WTC11 (cell line): ENCODE measurements at regions not wholly inside any gene's neighbourhood (a gene's known extent, or its start where the extent isn't known, plus 50 kb on each side); places are given as distances from the start of the nearest gene placed in this dataset.

Experiments used
- ATAC-seq: fragments of 200-7000 bp; cut with Tn5 transposase; 2 replicates; pipeline ENCODE4 v1.10.0; 2021; ENCODE audit warnings: mild to moderate bottlenecking, moderate library complexity
- CTCF ChIA-PET: fragments of 300-600 bp; sonication (Branson Sonifier 250); formaldehyde crosslinking; loops from one replicate; lab custom pipeline; 2021; ENCODE audit warnings: antibody characterized with exemption; lab: Charles Lee
- POLR2A ChIA-PET: fragments of 350-600 bp; sonication (Branson Sonifier 250); formaldehyde crosslinking; loops from one replicate; lab custom pipeline; 2021; ENCODE audit warnings: antibody characterized with exemption; lab: Charles Lee
- DNase-seq: peaks from one replicate; pipeline ENCODE4 v3.0.0; 2021; ENCODE audit warnings: low spot score
- H3K27ac Mint-ChIP-seq: 2 replicates; pipeline ENCODE4 v1.8.0; 2021; ENCODE audit warnings: mixed read lengths
- H3K27me3 Mint-ChIP-seq: 2 replicates; pipeline ENCODE4 v1.8.0; 2021; ENCODE audit warnings: low read depth, mild to moderate bottlenecking, moderate library complexity, mixed read lengths
- H3K36me3 Mint-ChIP-seq: 2 replicates; pipeline ENCODE4 v1.8.0; 2021; ENCODE audit warnings: mixed read lengths
- H3K4me1 Mint-ChIP-seq: 2 replicates; pipeline ENCODE4 v1.8.0; 2022; ENCODE audit warnings: mixed read lengths
- H3K4me3 Mint-ChIP-seq: 2 replicates; pipeline ENCODE4 v1.8.0; 2021; ENCODE audit warnings: mild to moderate bottlenecking, moderate library complexity, mixed read lengths
- H3K9me3 Mint-ChIP-seq: 2 replicates; pipeline ENCODE4 v1.8.0; 2021; ENCODE audit warnings: mixed read lengths
- CREB1 ChIP-seq: sonication (generic); formaldehyde crosslinking; IDR thresholded peaks from 2 replicates; pipeline ENCODE4 v1.8.0; 2023; ENCODE audit warnings: mild to moderate bottlenecking, missing genetic modification reagents
- CREM ChIP-seq: sonication (generic); formaldehyde crosslinking; IDR thresholded peaks from 2 replicates; pipeline ENCODE4 v1.8.1; 2022; ENCODE audit warnings: mild to moderate bottlenecking, missing genetic modification reagents, moderate library complexity
- FOXJ3 ChIP-seq: sonication (generic); formaldehyde crosslinking; IDR thresholded peaks from 2 replicates; pipeline ENCODE4 v1.9.0; 2021; ENCODE audit warnings: missing genetic modification reagents, mild to moderate bottlenecking, borderline replicate concordance
- NFYB ChIP-seq: sonication (generic); formaldehyde crosslinking; conservative IDR thresholded peaks from 2 replicates; pipeline ENCODE4 v1.8.0; 2022; ENCODE audit warnings: low read depth, missing genetic modification reagents
- NR3C1 ChIP-seq: sonication (generic); formaldehyde crosslinking; conservative IDR thresholded peaks from 2 replicates; pipeline ENCODE4 v1.8.1; 2023; ENCODE audit warnings: low read depth, mild to moderate bottlenecking, missing genetic modification reagents
- OVOL2 ChIP-seq: fragments of 250-450 bp; sonication (Bioruptor Pico); IDR thresholded peaks from 2 replicates; pipeline ENCODE4 v1.9.0; 2021; ENCODE audit warnings: mild to moderate bottlenecking, borderline replicate concordance
- TEAD4 ChIP-seq: sonication (generic); formaldehyde crosslinking; IDR thresholded peaks from 2 replicates; pipeline ENCODE4 v1.8.0; 2022; ENCODE audit warnings: mild to moderate bottlenecking, missing genetic modification reagents
- ZNF423 ChIP-seq: fragments of 250-450 bp; sonication (Bioruptor Pico); IDR thresholded peaks from 2 replicates; pipeline ENCODE4 v2.1.2; 2022; ENCODE audit warnings: mild to moderate bottlenecking, moderate library complexity
- ZNF671 ChIP-seq: fragments of 250-450 bp; sonication (Bioruptor Pico); IDR thresholded peaks from 2 replicates; pipeline ENCODE4 v1.8.0; 2021; ENCODE audit warnings: mild to moderate bottlenecking
- TF ChIP-seq, protein P1 (sequence below): sonication (generic); formaldehyde crosslinking; IDR thresholded peaks from 2 replicates; pipeline ENCODE4 v1.8.1; 2023; ENCODE audit warnings: mild to moderate bottlenecking, moderate library complexity, missing genetic modification reagents
- TF ChIP-seq, protein P2 (sequence below): sonication (generic); formaldehyde crosslinking; IDR thresholded peaks from 2 replicates; pipeline ENCODE4 v1.8.0; 2023; ENCODE audit warnings: missing genetic modification reagents
- TF ChIP-seq, protein P3 (sequence below): sonication (generic); formaldehyde crosslinking; IDR thresholded peaks from 2 replicates; pipeline ENCODE4 v1.8.0; 2022; ENCODE audit warnings: mild to moderate bottlenecking, missing genetic modification reagents
- TF ChIP-seq, protein P4 (sequence below): fragments of 250-450 bp; sonication (Bioruptor Pico); IDR thresholded peaks from 2 replicates; pipeline ENCODE4 v1.9.0; 2021; ENCODE audit warnings: mild to moderate bottlenecking
- TF ChIP-seq, protein P5 (sequence below): sonication (generic); formaldehyde crosslinking; conservative IDR thresholded peaks from 2 replicates; pipeline ENCODE4 v1.8.1; 2023; ENCODE audit warnings: mild to moderate bottlenecking, low read depth, missing genetic modification reagents, moderate library complexity

DNA sequence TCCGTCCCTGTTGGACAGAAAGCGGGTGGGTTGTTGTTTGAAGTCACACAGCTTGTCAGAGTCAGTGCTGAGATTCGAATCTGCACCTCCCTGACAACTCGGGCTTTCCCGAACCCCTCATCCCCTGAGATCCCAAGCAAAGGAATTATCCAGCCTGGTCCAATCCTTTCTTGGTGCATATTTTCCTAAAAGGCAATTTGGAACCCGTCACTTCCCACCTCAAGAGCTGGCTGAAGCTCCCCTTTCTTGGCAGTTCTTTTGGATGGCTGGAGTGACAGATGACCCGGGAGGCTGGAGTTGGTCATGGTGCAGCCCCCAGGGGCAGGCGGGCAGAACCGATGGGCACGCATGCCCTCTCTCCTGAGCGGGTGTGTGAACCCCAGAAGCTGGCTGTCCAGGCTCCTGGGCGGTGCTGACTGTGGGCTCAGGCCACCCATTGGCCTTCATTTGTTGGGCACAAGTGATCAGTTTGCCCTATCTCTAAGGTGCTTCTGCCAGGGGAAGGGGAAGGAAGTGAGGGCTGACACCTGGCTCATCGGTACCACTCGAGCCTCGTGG lies 97.8 kb downstream of the ASB1 start:
- Mint-ChIP-seq H3K4me1 (peaks cover 9% of the 10 kb centered on the region), H3K9me3 (peaks cover 2% of the 10 kb centered on the region; the same call in 1 of the 2 replicates)

DNA sequence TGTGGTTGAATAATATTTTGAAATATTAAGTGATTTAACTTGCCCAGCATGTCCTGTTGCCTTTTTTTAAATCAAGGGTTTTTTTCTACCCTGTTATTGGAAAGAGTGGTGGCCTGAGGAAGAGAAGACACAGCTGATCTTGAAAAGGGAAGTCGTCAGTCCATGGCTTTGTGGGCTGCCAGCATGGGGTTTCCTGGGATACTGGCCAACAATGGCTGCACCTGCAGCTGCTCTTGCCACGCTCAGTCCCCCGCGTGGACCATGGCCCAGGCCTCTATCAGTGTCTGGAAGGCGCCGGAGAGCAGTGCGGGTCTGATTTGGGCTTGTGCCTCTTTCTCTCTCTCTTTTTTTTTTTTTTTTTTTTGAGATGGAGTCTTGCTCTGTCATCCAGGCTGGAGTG lies 99.3 kb downstream of the ASB1 start:
- ATAC-seq, result no peak
- peaks cover 4% of the 10 kb centered on the region for H3K27me3 Mint-ChIP-seq
- H3K36me3 Mint-ChIP-seq, result peaks cover 15% of the 10 kb centered on the region
- CTCF ChIA-PET, result interaction anchor here (1.0 to 4.6 kb wide), 3 partner anchors 13 to 47 kb away, joined by 3 to 33 read pairs (median 4); no protein-coding TSS in a partner anchor
- DNase-seq, result no peak
- TF ChIP-seq TEAD4 (no peak), NFYB (CRISPR knock-in tag) (no peak), ZNF423 (no peak), ZNF671 (CRISPR knock-in tag) (no peak), CREM (CRISPR knock-in tag) (no peak), CREB1 (CRISPR knock-in tag) (no peak)
- TF ChIP-seq, protein P1, sequence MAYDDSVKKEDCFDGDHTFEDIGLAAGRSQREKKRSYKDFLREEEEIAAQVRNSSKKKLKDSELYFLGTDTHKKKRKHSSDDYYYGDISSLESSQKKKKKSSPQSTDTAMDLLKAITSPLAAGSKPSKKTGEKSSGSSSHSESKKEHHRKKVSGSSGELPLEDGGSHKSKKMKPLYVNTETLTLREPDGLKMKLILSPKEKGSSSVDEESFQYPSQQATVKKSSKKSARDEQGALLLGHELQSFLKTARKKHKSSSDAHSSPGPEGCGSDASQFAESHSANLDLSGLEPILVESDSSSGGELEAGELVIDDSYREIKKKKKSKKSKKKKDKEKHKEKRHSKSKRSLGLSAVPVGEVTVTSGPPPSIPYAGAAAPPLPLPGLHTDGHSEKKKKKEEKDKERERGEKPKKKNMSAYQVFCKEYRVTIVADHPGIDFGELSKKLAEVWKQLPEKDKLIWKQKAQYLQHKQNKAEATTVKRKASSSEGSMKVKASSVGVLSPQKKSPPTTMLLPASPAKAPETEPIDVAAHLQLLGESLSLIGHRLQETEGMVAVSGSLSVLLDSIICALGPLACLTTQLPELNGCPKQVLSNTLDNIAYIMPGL (CRISPR knock-in tag), result no peak
- TF ChIP-seq, protein P2, sequence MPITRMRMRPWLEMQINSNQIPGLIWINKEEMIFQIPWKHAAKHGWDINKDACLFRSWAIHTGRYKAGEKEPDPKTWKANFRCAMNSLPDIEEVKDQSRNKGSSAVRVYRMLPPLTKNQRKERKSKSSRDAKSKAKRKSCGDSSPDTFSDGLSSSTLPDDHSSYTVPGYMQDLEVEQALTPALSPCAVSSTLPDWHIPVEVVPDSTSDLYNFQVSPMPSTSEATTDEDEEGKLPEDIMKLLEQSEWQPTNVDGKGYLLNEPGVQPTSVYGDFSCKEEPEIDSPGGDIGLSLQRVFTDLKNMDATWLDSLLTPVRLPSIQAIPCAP (CRISPR knock-in tag), result no peak
- TF ChIP-seq, protein P3, sequence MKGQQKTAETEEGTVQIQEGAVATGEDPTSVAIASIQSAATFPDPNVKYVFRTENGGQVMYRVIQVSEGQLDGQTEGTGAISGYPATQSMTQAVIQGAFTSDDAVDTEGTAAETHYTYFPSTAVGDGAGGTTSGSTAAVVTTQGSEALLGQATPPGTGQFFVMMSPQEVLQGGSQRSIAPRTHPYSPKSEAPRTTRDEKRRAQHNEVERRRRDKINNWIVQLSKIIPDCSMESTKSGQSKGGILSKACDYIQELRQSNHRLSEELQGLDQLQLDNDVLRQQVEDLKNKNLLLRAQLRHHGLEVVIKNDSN (CRISPR knock-in tag), result no peak
- TF ChIP-seq, protein P4, sequence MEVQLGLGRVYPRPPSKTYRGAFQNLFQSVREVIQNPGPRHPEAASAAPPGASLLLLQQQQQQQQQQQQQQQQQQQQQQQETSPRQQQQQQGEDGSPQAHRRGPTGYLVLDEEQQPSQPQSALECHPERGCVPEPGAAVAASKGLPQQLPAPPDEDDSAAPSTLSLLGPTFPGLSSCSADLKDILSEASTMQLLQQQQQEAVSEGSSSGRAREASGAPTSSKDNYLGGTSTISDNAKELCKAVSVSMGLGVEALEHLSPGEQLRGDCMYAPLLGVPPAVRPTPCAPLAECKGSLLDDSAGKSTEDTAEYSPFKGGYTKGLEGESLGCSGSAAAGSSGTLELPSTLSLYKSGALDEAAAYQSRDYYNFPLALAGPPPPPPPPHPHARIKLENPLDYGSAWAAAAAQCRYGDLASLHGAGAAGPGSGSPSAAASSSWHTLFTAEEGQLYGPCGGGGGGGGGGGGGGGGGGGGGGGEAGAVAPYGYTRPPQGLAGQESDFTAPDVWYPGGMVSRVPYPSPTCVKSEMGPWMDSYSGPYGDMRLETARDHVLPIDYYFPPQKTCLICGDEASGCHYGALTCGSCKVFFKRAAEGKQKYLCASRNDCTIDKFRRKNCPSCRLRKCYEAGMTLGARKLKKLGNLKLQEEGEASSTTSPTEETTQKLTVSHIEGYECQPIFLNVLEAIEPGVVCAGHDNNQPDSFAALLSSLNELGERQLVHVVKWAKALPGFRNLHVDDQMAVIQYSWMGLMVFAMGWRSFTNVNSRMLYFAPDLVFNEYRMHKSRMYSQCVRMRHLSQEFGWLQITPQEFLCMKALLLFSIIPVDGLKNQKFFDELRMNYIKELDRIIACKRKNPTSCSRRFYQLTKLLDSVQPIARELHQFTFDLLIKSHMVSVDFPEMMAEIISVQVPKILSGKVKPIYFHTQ (CRISPR knock-in tag), result no peak
- TF ChIP-seq, protein P5, sequence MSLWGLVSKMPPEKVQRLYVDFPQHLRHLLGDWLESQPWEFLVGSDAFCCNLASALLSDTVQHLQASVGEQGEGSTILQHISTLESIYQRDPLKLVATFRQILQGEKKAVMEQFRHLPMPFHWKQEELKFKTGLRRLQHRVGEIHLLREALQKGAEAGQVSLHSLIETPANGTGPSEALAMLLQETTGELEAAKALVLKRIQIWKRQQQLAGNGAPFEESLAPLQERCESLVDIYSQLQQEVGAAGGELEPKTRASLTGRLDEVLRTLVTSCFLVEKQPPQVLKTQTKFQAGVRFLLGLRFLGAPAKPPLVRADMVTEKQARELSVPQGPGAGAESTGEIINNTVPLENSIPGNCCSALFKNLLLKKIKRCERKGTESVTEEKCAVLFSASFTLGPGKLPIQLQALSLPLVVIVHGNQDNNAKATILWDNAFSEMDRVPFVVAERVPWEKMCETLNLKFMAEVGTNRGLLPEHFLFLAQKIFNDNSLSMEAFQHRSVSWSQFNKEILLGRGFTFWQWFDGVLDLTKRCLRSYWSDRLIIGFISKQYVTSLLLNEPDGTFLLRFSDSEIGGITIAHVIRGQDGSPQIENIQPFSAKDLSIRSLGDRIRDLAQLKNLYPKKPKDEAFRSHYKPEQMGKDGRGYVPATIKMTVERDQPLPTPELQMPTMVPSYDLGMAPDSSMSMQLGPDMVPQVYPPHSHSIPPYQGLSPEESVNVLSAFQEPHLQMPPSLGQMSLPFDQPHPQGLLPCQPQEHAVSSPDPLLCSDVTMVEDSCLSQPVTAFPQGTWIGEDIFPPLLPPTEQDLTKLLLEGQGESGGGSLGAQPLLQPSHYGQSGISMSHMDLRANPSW (CRISPR knock-in tag), result no peak
- POLR2A ChIA-PET, result interaction anchor here (0.7 kb wide), 1 partner anchor 195 kb away, joined by 6 read pairs; no protein-coding TSS in a partner anchor
- H3K27ac Mint-ChIP-seq, result no peak overlapping the region
- peaks cover 9% of the 10 kb centered on the region for H3K4me1 Mint-ChIP-seq
- peaks cover 17% of the 10 kb centered on the region for H3K9me3 Mint-ChIP-seq
- H3K4me3 Mint-ChIP-seq, result no peak overlapping the region

More for the DNA sequence above, 97.8 kb downstream of the ASB1 start:
- no peak for TF ChIP-seq NR3C1 (CRISPR knock-in tag)
- TF ChIP-seq OVOL2 (CRISPR knock-in tag), result no peak
- no peak for TF ChIP-seq CREM (CRISPR knock-in tag)
- TF ChIP-seq FOXJ3 (CRISPR knock-in tag), result no peak
- Mint-ChIP-seq H3K27ac (no peak overlapping the region), H3K27me3 (no peaks in the 10 kb centered on the region; the same call in none of the 2 replicates), H3K4me3 (no peak overlapping the region), H3K36me3 (peaks cover 2% of the 10 kb centered on the region)
- ChIA-PET POLR2A (no interaction called here), CTCF (interaction anchor here (1.0 to 4.6 kb wide), 5 partner anchors 11 to 157 kb away, joined by 3 to 33 read pairs (median 10); no protein-coding TSS in a partner anchor)
- DNase-seq (no peak), ATAC-seq (no peak)
